ENCODE measurements at regions not wholly inside any gene's neighbourhood (a gene's known extent, or its start where the extent isn't known, plus 50 kb on each side); places are given as distances from the start of the nearest gene placed in this dataset.

GRCh38 chr7:20541608-20542349, 73.7 kb upstream of the ABCB5 start:
- TF ChIP-seq, protein P1, sequence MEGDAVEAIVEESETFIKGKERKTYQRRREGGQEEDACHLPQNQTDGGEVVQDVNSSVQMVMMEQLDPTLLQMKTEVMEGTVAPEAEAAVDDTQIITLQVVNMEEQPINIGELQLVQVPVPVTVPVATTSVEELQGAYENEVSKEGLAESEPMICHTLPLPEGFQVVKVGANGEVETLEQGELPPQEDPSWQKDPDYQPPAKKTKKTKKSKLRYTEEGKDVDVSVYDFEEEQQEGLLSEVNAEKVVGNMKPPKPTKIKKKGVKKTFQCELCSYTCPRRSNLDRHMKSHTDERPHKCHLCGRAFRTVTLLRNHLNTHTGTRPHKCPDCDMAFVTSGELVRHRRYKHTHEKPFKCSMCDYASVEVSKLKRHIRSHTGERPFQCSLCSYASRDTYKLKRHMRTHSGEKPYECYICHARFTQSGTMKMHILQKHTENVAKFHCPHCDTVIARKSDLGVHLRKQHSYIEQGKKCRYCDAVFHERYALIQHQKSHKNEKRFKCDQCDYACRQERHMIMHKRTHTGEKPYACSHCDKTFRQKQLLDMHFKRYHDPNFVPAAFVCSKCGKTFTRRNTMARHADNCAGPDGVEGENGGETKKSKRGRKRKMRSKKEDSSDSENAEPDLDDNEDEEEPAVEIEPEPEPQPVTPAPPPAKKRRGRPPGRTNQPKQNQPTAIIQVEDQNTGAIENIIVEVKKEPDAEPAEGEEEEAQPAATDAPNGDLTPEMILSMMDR (IDR thresholded peaks at IDR 0.05): no peak
- no peak for TF ChIP-seq EZH2 (IDR thresholded peaks at IDR 0.05; ENCODE audit: borderline replicate concordance, insufficient read depth, low read depth, low read length, poor library complexity, severe bottlenecking)
